HUES48 (cell line): ENCODE measurements at regions not wholly inside any gene's neighbourhood (a gene's known extent, or its start where the extent isn't known, plus 50 kb on each side); places are given as distances from the start of the nearest gene placed in this dataset.

Experiments used
- H3K27ac ChIP-seq: one replicate; pipeline ENCODE4 v1.7.0; 2013; ENCODE audit warnings: low read depth, low read length, inconsistent platforms
- H3K27me3 ChIP-seq: 2 replicates; pipeline ENCODE4 v1.6.1; 2013; ENCODE audit warnings: mild to moderate bottlenecking, low read length; ENCODE audit not compliant: control insufficient read depth, insufficient read depth
- H3K36me3 ChIP-seq: 2 replicates; pipeline ENCODE4 v1.6.1; 2013; ENCODE audit warnings: low read length; ENCODE audit not compliant: control insufficient read depth, insufficient read depth
- H3K4me1 ChIP-seq: 2 replicates; pipeline ENCODE4 v1.6.1; 2013; ENCODE audit warnings: mild to moderate bottlenecking, low read length; ENCODE audit not compliant: control insufficient read depth, insufficient read depth
- H3K4me3 ChIP-seq: 2 replicates; pipeline ENCODE4 v1.5.1; 2013; ENCODE audit warnings: mild to moderate bottlenecking, low read depth, low read length
- H3K9ac ChIP-seq: 2 replicates; pipeline ENCODE4 v1.6.1; 2013; ENCODE audit warnings: mild to moderate bottlenecking, low read depth, low read length, moderate library complexity
- H3K9me3 ChIP-seq: 2 replicates; pipeline ENCODE4 v1.6.1; 2013; ENCODE audit warnings: low read length; ENCODE audit not compliant: control insufficient read depth, insufficient read depth

- no peaks in the 10 kb centered on the region for H3K36me3 ChIP-seq
- H3K9me3 ChIP-seq = no peaks in the 10 kb centered on the region
- H3K4me3 ChIP-seq = no peak overlapping the region
- no peaks in the 10 kb centered on the region for H3K4me1 ChIP-seq
- H3K9ac ChIP-seq = no peak overlapping the region
- H3K27ac ChIP-seq = no peak overlapping the region
- H3K27me3 ChIP-seq = no peaks in the 10 kb centered on the region
Measured at GRCh38 chr18:37717098-37717497, 151.5 kb upstream of the CELF4 start.

GRCh38 chr18:37716106-37716735 lies 150.6 kb upstream of the CELF4 start:
- H3K36me3 ChIP-seq = no peaks in the 10 kb centered on the region
- no peak overlapping the region for H3K4me3 ChIP-seq
- no peaks in the 10 kb centered on the region for H3K9me3 ChIP-seq
- no peaks in the 10 kb centered on the region for H3K27me3 ChIP-seq
- H3K4me1 ChIP-seq = no peaks in the 10 kb centered on the region
- H3K9ac ChIP-seq = no peak overlapping the region
- no peak overlapping the region for H3K27ac ChIP-seq

- no peaks in the 10 kb centered on the region for H3K36me3 ChIP-seq
- H3K9me3 ChIP-seq = no peaks in the 10 kb centered on the region
- no peak overlapping the region for H3K4me3 ChIP-seq
- no peak overlapping the region for H3K27ac ChIP-seq
- no peak overlapping the region for H3K9ac ChIP-seq
- no peaks in the 10 kb centered on the region for H3K4me1 ChIP-seq
- no peaks in the 10 kb centered on the region for H3K27me3 ChIP-seq
Measured at GRCh38 chr18:37714691-37715090, 149.1 kb upstream of the CELF4 start.

- H3K9ac ChIP-seq = no peak overlapping the region
- no peaks in the 10 kb centered on the region for H3K4me1 ChIP-seq
- H3K4me3 ChIP-seq = no peak overlapping the region
- no peak overlapping the region for H3K27ac ChIP-seq
- H3K36me3 ChIP-seq = no peaks in the 10 kb centered on the region
- H3K27me3 ChIP-seq = no peaks in the 10 kb centered on the region
- H3K9me3 ChIP-seq = no peaks in the 10 kb centered on the region
Measured at GRCh38 chr18:37712776-37713175, 147.2 kb upstream of the CELF4 start.

GRCh38 chr18:37711766-37712505 lies 146.3 kb upstream of the CELF4 start:
- Histone ChIP-seq H3K9me3 (no peaks in the 10 kb centered on the region), H3K36me3 (no peaks in the 10 kb centered on the region), H3K27ac (no peak overlapping the region), H3K4me3 (no peak overlapping the region), H3K27me3 (no peaks in the 10 kb centered on the region), H3K4me1 (no peaks in the 10 kb centered on the region), H3K9ac (no peak overlapping the region)

GRCh38 chr18:37710726-37711125 lies 145.1 kb upstream of the CELF4 start:
- H3K27ac ChIP-seq = no peak overlapping the region
- H3K9me3 ChIP-seq = no peaks in the 10 kb centered on the region
- no peaks in the 10 kb centered on the region for H3K4me1 ChIP-seq
- no peak overlapping the region for H3K9ac ChIP-seq
- no peaks in the 10 kb centered on the region for H3K36me3 ChIP-seq
- no peak overlapping the region for H3K4me3 ChIP-seq
- no peaks in the 10 kb centered on the region for H3K27me3 ChIP-seq

- Histone ChIP-seq H3K4me1 (no peaks in the 10 kb centered on the region), H3K36me3 (no peaks in the 10 kb centered on the region), H3K9ac (no peak overlapping the region), H3K27ac (no peak overlapping the region), H3K27me3 (no peaks in the 10 kb centered on the region), H3K9me3 (no peaks in the 10 kb centered on the region), H3K4me3 (no peak overlapping the region)
Measured at GRCh38 chr18:37709740-37710139, 144.1 kb upstream of the CELF4 start.

- no peaks in the 10 kb centered on the region for H3K27me3 ChIP-seq
- no peak overlapping the region for H3K9ac ChIP-seq
- H3K36me3 ChIP-seq = no peaks in the 10 kb centered on the region
- H3K4me1 ChIP-seq = no peaks in the 10 kb centered on the region
- H3K27ac ChIP-seq = no peak overlapping the region
- no peak overlapping the region for H3K4me3 ChIP-seq
- no peaks in the 10 kb centered on the region for H3K9me3 ChIP-seq
Measured at GRCh38 chr18:37705016-37705415, 139.4 kb upstream of the CELF4 start.

- no peaks in the 10 kb centered on the region for H3K36me3 ChIP-seq
- H3K27me3 ChIP-seq = no peaks in the 10 kb centered on the region
- H3K4me1 ChIP-seq = peaks cover 6% of the 10 kb centered on the region; the same call in 1 of the 2 replicates
- no peaks in the 10 kb centered on the region for H3K9me3 ChIP-seq
- no peak overlapping the region for H3K9ac ChIP-seq
- H3K27ac ChIP-seq = no peak overlapping the region
- no peak overlapping the region for H3K4me3 ChIP-seq
Measured at GRCh38 chr18:37702841-37703240, 137.2 kb upstream of the CELF4 start.

GRCh38 chr18:37701967-37702366 lies 136.4 kb upstream of the CELF4 start:
- H3K27ac ChIP-seq = no peak overlapping the region
- no peak overlapping the region for H3K9ac ChIP-seq
- H3K27me3 ChIP-seq = no peaks in the 10 kb centered on the region
- no peaks in the 10 kb centered on the region for H3K36me3 ChIP-seq
- H3K4me1 ChIP-seq = peaks cover 6% of the 10 kb centered on the region; the same call in 1 of the 2 replicates
- H3K4me3 ChIP-seq = no peak overlapping the region
- no peaks in the 10 kb centered on the region for H3K9me3 ChIP-seq

- Histone ChIP-seq H3K9ac (no peak overlapping the region), H3K9me3 (no peaks in the 10 kb centered on the region), H3K36me3 (no peaks in the 10 kb centered on the region), H3K27ac (no peak overlapping the region), H3K27me3 (no peaks in the 10 kb centered on the region), H3K4me1 (peaks cover 6% of the 10 kb centered on the region; the same call in 1 of the 2 replicates), H3K4me3 (no peak overlapping the region)
Measured at GRCh38 chr18:37698508-37699040, 133.0 kb upstream of the CELF4 start.
